ENCODE measurements at regions not wholly inside any gene's neighbourhood (a gene's known extent, or its start where the extent isn't known, plus 50 kb on each side); places are given as distances from the start of the nearest gene placed in this dataset.

- no peak for TF ChIP-seq CTCF (IDR thresholded peaks at IDR 0.05)
- TF ChIP-seq POLR2A (IDR thresholded peaks at IDR 0.05), result no peak
Observed at GRCh38 chr7:25562673-25563182, 334.4 kb upstream of the NPVF start.
